GM21423 (cell line): ENCODE measurements at regions not wholly inside any gene's neighbourhood (a gene's known extent, or its start where the extent isn't known, plus 50 kb on each side); places are given as distances from the start of the nearest gene placed in this dataset.

Experiments
- ATAC-seq: cut with Tn5 transposase; IDR thresholded peaks from one replicate; pipeline ENCODE4 v1.9.1; 2021; ENCODE audit warnings: mild to moderate bottlenecking, moderate library complexity; ENCODE audit not compliant: unreplicated experiment

DNA sequence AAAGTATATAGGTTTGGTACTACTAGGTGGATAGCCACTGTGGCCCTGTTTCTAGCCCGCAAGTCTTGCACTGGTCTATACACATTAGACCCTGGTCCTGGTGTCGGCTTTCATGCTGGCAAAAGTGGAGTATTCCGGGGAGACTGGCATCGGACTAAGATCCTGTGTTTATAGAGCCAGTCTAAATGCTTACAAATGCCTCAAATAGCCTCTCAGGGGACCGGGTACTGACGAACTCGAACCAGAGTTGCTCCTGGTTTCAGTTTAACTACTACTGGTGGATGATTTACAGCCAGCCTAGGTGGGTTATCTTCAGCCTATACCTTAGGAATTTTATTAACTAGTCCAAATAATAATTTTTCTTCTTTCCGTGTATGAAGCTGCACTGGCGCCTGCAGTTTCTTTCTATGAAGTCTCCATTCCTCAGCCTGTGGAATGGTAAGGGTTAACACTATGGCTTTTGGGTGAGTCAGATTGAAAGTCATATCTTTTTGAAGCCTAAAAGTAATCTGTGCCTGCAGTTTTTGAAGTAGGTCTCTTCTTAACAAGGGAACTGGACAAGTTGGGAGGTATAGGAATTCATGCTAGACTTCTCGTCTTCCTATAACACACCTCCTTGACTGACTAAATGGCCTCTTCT, 51.3 kb downstream of the OR10H4 start:
- ATAC-seq: no peak

DNA sequence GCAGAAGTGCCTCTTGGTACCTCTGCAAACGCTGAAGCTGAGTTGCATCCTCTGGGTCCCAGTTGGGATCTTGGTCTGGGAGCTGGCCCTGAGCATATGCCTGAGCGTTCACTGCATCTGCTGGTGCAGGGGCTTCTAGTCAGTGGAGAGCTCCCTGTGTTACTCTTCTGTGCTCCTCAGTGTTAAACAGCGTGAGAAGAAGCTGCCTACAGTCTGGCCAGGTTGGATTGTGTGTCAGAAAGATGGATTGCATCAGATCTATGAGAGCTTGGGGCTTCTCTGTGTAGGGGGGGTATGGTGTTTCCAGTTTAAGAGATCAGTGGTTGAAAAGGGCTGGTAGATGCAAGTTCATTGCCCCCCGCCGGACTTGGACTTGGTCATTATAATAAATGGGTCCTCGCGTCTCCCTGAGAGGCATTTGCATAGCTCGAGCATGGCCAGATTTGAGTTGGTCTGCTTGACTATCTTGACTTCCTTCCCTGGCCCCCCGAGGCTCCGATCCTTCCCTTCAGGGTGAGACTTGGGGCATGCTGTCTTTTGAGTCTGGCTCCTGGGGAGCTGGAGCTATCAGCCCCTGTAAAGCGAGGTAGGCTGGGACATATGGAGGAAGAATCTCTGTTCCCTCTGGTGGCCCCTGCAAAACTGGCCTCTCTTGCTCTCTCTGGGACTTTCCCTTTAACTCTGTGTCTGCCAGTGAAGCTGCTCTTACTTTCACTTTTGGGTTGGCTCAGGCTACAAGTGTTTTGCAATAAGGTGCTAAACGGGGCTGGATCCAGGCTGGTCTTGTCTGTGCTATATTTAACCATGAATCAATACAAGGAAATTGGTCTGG, 52.9 kb downstream of the OR10H4 start:
- ATAC-seq: peak; percentile 69

GRCh38 chr19:16002406-16003384, 53.9 kb downstream of the OR10H4 start:
- ATAC-seq: no peak

DNA sequence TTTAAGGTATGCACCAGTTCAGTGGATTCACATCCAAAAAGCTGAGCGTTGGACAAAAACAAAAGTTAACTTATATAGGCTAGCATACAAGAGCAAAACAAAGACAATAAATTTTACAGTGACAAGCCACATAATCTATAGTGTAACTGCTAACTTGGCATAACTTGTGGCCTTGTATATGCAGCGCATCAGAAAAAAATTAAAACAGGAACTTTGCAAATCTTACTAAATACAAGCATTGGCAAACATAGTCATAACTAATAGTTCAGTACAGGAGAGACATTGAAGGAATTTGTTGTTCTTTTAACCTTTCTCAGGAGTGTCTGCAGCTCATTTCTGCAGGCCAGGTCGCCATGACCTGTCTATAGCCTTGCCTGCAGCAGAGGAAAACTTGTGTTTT, 54.6 kb downstream of the OR10H4 start:
- no peak for ATAC-seq

DNA sequence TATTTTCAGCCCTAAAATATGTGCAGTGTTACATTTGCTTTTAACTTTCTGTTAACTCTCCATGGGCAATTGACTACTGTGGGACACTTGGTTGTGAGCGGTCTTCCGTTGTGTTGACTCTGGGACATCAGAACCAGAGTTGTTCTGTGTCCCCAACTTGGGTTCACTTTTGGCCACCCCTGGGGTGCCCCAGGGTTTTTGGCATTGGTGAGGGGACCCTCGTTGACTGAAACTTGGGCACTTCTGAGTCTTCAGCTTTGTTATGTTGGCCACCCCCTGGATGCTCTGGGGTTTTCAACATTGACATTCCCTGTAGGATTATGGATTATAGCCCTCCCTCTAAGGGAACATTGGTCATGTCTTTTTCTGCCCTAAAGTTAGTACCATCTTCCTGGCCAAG, 57.1 kb downstream of the OR10H4 start:
- ATAC-seq: no peak

DNA sequence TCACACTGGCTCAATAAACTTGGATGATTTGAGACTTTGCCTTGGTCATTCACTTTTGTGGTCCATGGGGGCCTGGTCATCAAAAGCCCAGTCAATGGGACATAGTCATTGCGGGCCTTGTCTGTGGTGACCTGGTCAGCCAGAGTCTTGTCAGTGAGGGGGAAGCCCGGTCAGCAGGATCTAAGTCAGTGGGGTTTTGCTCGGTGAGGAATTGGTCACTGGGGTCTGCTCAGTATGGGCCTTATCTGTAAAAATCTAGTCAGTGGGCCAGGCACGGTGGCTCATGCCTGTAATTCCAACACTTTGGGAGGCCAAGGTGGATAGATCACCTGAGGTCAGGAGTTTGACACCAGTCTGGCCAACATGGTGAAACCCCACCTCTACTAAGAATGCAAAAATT, 63.7 kb upstream of the TPM4 start:
- no peak for ATAC-seq

- no peak for ATAC-seq
These were observed 63.0 kb upstream of the TPM4 start for GRCh38 chr19:16013181-16013850.

- no peak for ATAC-seq
These were observed 62.1 kb upstream of the TPM4 start for GRCh38 chr19:16013851-16014840.

DNA sequence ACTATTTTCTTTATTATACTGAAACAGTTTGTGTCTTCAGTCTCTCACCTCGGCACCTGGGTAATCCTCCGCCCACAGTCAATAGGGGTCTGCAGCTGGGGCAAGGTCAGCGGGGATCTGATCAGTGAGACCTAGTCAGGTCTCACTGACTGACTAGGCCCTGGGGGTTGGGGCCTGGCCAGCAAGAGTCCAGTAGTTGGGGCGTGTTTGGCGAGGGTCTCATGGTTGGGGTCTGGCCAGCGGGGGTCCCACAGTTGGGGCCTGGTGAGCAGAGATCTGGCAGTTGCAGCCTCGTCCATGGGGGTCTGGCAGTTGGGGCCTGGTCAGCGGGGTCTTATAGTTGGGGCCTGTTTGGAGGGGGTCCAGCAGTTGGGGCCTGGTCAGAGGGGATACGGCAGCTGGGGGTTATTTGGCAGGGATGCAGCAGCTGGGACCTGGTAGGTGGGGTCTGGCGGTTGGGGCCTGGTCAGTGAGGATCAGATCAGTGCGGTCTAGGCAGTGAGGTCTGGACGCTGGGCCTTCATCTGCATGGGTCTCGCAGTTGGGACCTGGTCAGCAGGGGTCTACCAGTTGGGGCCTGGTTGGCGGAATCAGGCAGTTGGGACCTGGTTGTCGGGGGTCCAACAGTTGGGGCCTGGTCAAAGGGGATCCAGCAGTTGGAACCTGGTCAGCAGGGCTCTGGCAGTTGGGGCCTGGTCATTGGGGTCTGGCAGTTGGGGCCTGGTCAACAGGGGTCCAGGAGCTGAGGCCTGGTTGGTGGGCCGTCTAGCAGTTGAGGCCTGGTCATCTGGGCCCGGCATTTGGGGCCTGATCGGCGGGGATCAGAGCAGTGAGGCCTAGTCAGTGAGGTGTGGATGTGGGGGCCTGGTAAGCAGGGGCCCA, 61.1 kb upstream of the TPM4 start:
- no peak for ATAC-seq

GRCh38 chr19:16015805-16016173, 60.5 kb upstream of the TPM4 start:
- ATAC-seq: no peak

DNA sequence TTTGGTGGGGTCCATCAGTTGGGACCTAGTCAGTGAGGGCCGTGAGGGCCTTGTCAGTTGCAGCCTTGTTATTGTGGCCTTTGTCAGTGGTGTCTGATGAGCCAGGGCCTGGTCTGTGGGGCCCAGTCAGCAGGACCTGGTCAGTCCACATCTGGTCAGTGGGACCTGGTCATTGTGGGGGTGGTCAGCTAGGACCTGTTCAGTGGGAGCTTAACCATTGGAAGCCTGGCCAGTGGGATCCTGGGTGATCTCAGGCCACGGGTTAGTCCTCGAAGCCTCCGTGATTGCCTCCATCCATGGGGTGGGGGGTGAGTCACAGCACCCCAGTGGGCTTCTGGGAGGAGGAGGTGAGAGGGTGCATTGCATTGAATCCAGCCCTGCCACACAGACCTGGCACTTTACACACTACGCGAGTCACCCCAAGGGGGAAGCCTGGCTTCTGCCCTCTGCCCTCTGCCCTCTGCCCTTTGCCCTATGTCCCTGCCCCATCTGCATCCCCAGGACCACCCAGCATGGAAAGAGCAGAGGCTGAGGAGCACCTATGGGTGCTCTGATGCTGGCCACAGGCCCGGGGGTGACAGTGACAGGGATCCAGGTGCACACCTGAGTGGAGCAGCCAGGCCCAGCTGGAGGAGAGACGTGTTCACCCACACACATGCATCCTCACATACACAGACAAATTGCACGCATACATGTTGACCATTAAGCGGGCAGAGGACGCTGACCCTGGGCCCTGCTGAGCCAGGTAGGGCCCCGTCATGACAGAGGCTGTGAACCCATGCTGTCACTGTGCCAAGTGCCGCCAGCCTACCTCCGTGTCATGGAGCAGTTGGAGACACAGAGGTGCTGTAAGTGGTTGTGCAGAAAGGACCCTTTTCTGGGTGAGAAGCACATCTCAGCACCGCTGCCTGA, 59.8 kb upstream of the TPM4 start:
- no peak for ATAC-seq

DNA sequence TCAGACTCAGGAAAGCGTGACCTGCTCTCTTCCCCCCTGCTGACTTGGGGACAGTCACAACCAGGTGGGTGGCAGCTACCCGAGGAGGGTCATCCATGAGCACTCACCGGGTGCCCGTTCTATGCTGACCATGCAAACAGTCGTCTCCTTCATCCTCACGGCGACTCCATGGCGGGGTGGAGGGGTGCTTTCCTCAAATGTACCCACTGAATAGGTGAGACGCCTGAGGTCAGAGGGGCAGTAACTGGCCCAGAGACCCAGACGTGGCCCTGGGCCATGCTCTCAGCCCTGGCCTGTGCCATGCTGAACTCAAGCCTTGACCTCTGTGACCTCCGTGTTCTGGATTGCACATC, 59.2 kb upstream of the TPM4 start:
- ATAC-seq: no peak

DNA sequence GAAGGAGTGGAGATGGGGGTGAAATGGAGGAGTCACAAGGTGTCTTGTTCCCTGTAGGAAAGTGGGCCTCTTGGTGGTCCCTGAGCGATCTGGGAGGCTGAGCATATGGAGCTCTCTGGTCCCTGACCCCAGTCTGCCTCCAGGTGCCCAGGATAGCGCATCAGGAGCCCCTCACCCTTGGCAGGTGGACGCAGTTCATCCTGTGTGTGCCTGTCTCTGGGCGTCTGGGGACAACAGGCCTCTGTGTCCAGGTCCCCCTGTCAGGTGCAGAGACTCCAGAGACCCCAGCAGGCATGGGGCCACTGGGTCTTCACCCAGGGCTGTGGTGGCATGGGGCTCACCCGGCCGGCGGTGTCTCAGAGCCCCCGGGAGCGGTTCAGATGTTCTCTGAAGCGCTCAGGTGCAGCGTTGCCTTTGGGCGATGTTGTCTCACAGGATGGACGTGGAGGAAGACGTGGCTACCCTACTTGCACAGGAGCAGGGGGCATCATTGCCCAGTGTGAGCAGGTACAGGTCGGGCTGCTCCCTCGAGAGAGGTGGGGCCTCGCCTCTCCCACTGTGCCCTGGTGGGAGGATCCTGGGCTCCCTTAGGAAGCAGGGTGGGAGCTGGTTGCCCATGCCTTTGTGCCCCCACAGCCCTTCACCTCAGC, 58.1 kb upstream of the TPM4 start:
- no peak for ATAC-seq

DNA sequence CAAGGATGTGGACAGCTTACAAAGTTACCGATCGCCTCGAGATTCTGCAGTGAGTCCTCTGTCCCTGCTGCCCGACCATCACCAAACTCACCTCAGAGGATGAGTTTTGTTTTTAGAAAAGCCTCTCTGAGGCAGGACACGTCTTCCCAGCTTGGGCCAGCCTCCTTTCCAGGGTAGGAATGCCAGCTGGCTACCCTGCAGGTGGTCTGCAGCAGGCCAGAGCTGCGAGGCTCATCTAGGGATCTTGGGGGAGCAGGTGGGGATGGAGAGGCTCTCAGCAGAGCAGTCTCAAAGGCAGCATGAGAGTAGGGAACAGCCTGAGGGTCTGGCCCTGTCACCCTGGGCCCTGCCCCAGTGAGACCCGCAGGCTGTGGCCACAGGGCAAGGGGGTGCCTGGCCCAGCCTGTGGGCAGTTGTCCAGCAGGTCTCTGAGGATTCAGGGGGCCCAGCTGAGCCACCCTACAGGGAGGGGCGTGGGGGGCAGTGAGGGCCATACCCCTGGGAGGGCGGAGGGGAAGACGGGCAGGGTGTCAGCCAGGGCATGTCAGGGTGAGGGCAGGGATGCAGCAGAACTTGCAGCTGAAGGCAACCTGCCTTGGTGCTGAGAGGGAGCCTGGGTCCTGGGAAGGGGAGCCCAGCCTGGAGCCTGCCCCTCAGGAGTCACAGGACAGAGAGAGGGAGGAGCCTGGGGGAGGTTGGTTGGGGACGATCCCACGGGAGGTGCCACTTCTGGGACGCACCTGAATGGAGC, 57.3 kb upstream of the TPM4 start:
- ATAC-seq: no peak

GRCh38 chr19:16019691-16020448, 56.4 kb upstream of the TPM4 start:
- ATAC-seq: no peak

- no peak for ATAC-seq
These were observed 54.5 kb upstream of the TPM4 start for GRCh38 chr19:16021796-16022195.
